ENCODE measurements at regions not wholly inside any gene's neighbourhood (a gene's known extent, or its start where the extent isn't known, plus 50 kb on each side); places are given as distances from the start of the nearest gene placed in this dataset.

GRCh38 chr6:164011321-164011720 is 596.8 kb downstream of the QKI start:
- DNase-seq: no peak

- DNase-seq: no peak
Measured at GRCh38 chr6:164010441-164011103, 596.1 kb downstream of the QKI start.

GRCh38 chr6:164008902-164009301 is 594.4 kb downstream of the QKI start:
- DNase-seq: no peak

GRCh38 chr6:164007881-164008280 is 593.4 kb downstream of the QKI start:
- DNase-seq: no peak

GRCh38 chr6:164006459-164006858 is 591.9 kb downstream of the QKI start:
- DNase-seq: no peak

- no peak for DNase-seq
Measured at GRCh38 chr6:164005004-164005711, 590.6 kb downstream of the QKI start.

- no peak for DNase-seq
Measured at GRCh38 chr6:164000276-164000675, 585.8 kb downstream of the QKI start.

GRCh38 chr6:163999475-164000125 is 585.1 kb downstream of the QKI start:
- no peak for DNase-seq

GRCh38 chr6:163998496-163998895 is 584.0 kb downstream of the QKI start:
- no peak for DNase-seq

- DNase-seq: no peak
Measured at GRCh38 chr6:163996491-163996890, 582.0 kb downstream of the QKI start.

- DNase-seq: no peak
Measured at GRCh38 chr6:163994566-163994965, 580.0 kb downstream of the QKI start.

GRCh38 chr6:163992701-163993100 is 578.2 kb downstream of the QKI start:
- no peak for DNase-seq

GRCh38 chr6:163992056-163992455 is 577.5 kb downstream of the QKI start:
- DNase-seq: no peak

- no peak for DNase-seq
Measured at GRCh38 chr6:163991321-163991720, 576.8 kb downstream of the QKI start.

- DNase-seq: no peak
Measured at GRCh38 chr6:163986313-163986712, 571.8 kb downstream of the QKI start.

GRCh38 chr6:163985710-163986109 is 571.2 kb downstream of the QKI start:
- no peak for DNase-seq

- no peak for DNase-seq
Measured at GRCh38 chr6:163985040-163985439, 570.5 kb downstream of the QKI start.

- DNase-seq: no peak
Measured at GRCh38 chr6:163984124-163984936, 569.8 kb downstream of the QKI start.

- DNase-seq: no peak
Measured at GRCh38 chr6:163983679-163984078, 569.2 kb downstream of the QKI start.

GRCh38 chr6:163974322-163974721 is 559.8 kb downstream of the QKI start:
- DNase-seq: no peak

- no peak for DNase-seq
Measured at GRCh38 chr6:163971841-163972838, 557.6 kb downstream of the QKI start.
